ENCODE measurements at regions not wholly inside any gene's neighbourhood (a gene's known extent, or its start where the extent isn't known, plus 50 kb on each side); places are given as distances from the start of the nearest gene placed in this dataset.

DNA sequence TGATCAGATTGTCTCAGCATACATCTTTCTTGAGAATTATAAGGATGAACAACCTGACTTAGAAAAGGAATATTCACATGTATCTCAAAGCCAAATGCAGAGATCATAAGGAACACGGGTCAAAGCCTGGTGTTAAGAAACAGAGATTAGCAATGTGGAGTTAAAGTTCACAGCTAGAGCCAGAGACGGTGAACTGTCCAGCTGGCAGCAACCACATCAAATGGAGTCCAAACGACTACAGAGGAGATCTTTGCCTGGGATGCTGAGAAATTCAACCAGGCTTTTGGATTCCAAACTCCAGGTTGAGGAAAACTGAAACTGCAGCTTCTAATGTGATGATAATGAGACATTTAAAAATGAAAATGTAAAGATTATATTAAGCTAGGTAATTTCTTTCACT lies 939.9 kb upstream of the NXPH2 start:
- Histone ChIP-seq H3K27ac (no peak overlapping the region), H3K4me3 (no peak overlapping the region), H3K36me3 (ENCODE audit: insufficient read depth in 1 of 2, low read depth in 1 of 2) (no peaks in the 10 kb centered on the region), H3K4me1 (no peaks in the 10 kb centered on the region), H3K27me3 (ENCODE audit: insufficient read depth in 3 of 3, low read length in 2 of 3) (no peaks in the 10 kb centered on the region), H3K9me3 (no peaks in the 10 kb centered on the region)
- DNase-seq (no peak), ATAC-seq (no peak)
- TF ChIP-seq, protein P1, sequence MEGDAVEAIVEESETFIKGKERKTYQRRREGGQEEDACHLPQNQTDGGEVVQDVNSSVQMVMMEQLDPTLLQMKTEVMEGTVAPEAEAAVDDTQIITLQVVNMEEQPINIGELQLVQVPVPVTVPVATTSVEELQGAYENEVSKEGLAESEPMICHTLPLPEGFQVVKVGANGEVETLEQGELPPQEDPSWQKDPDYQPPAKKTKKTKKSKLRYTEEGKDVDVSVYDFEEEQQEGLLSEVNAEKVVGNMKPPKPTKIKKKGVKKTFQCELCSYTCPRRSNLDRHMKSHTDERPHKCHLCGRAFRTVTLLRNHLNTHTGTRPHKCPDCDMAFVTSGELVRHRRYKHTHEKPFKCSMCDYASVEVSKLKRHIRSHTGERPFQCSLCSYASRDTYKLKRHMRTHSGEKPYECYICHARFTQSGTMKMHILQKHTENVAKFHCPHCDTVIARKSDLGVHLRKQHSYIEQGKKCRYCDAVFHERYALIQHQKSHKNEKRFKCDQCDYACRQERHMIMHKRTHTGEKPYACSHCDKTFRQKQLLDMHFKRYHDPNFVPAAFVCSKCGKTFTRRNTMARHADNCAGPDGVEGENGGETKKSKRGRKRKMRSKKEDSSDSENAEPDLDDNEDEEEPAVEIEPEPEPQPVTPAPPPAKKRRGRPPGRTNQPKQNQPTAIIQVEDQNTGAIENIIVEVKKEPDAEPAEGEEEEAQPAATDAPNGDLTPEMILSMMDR (IDR thresholded peaks at IDR 0.05) = no peak
- intact Hi-C loops (cut with DNase I) = no loop called here
- 11 to 21% (median 14%) methylated on average over 3 of the region's 3 CpGs for WGBS, 3 donors

DNA sequence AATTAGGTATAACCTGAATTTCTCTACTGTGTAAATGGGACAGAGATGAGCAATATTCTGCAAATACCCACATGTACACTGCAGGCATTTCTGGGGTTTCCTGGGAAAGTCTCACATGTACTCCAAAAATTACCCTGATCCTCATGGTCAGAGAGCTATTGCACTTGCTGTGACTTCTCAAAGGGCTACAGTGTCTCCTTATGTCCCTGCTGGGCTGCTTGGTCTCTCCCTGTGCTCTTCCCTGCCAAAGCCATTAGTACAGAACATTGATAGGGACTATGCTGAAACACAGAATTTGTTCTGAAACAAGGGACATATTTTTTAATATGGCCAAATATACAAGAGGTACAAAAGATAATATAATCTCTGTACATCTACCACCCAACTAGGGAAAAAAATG lies 924.4 kb upstream of the NXPH2 start:
- Histone ChIP-seq H3K9me3 (no peaks in the 10 kb centered on the region), H3K4me1 (no peaks in the 10 kb centered on the region), H3K4me3 (no peak overlapping the region), H3K27ac (no peak overlapping the region), H3K36me3 (ENCODE audit: insufficient read depth in 1 of 2, low read depth in 1 of 2) (no peaks in the 10 kb centered on the region), H3K27me3 (ENCODE audit: insufficient read depth in 3 of 3, low read length in 2 of 3) (no peaks in the 10 kb centered on the region)
- no peak for DNase-seq
- TF ChIP-seq, protein P1 (IDR thresholded peaks at IDR 0.05) = no peak
- intact Hi-C loops (cut with DNase I) = no loop called here
- no peak for ATAC-seq

DNA sequence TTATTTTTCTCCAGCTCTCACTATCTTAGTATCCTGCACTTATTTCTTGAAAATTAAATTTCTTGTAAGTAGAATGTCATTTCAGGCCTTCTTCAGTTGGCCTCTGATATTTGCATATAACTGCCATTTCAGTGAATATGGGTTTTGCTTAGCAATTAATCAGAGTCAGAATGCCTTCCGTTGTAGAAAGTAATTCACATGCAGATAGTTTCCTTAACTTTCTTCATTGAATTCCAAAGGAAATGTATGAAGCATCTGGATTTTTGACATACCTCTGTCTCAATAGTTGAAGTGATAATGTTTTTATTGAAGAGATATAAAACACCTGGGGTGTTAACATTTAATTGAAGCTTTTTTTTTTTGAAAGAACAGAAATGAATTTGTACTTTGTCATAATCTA lies 914.1 kb upstream of the NXPH2 start:
- ATAC-seq = no peak
- H3K27me3 ChIP-seq (ENCODE audit: insufficient read depth in 3 of 3, low read length in 2 of 3) = no peaks in the 10 kb centered on the region
- no peak overlapping the region for H3K4me3 ChIP-seq
- WGBS, 3 donors = 37 to 52% (median 43%) methylated on average over 1 of the region's 1 CpG
- TF ChIP-seq, protein P1 (IDR thresholded peaks at IDR 0.05) = no peak
- DNase-seq = no peak
- no peaks in the 10 kb centered on the region for H3K36me3 ChIP-seq (ENCODE audit: insufficient read depth in 1 of 2, low read depth in 1 of 2)
- H3K4me1 ChIP-seq = no peaks in the 10 kb centered on the region
- intact Hi-C loops (cut with DNase I) = no loop called here
- H3K27ac ChIP-seq = no peak overlapping the region
- H3K9me3 ChIP-seq = no peaks in the 10 kb centered on the region

DNA sequence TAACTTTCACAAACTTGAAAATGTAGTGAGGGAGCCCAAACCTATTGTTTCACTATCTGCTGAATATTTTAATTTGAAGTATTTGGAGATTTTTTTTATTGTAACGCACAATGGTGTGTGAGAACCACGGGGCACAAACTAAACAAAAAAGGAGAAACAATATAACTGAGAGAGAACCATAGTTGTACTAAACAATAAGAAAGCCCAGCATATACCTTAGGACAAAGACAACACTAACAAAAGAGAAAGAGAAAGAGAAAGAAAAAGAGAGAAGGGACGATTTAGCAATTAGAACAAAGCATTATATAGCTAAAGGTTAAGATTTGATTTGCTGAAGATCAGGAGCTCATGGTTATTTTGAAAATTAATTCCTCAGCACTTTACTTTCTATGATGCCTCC lies 906.0 kb upstream of the NXPH2 start:
- TF ChIP-seq, protein P1 (IDR thresholded peaks at IDR 0.05) = no peak
- 75 to 86% (median 80%) methylated on average over 3 of the region's 3 CpGs for WGBS, 3 donors

DNA sequence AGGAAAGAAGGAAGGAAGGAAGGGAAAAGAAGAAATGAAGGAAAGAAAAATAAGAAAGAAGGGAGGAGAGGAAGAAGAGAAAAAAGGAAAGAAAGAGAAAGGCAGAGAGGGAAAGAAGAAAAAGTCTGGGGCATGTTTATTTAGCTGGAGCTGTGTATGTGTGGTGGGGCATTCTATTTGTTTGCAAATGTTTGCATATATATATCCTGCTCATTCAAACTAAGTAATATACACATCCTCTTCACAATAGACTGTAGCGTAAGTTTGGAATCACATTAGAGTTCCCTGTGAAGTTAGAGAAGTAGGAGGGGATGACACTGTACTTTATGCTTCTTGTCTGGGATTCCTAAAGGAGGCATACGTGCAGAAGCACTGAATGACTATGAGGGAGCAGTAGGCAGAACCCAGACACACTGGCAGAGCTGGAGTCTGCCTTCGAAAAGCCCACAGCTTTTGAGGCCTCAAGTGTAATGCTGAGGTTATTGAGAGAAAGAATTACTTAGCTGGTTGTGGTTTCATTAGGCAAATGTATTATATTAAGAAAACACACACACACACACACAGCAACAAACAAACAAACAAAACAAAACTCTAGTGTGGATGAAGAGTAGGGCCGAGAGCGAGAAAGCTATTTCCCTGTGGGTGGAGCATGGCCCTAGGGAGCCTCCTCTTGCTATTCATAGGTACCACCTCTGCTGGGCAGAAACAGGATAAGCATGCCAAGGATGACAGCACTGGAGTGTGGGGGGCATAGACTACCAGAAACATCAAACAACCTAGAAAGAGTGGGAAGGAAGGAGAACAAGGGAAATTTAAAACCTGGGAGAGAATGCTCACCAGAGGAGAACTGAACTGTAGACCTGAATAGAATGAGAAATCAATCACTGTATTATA lies 905.1 kb upstream of the NXPH2 start:
- DNase-seq (no peak), ATAC-seq (no peak)
- 67 to 77% (median 75%) methylated on average over 5 of the region's 5 CpGs for WGBS, 3 donors
- no peaks in the 10 kb centered on the region for H3K27me3 ChIP-seq (ENCODE audit: insufficient read depth in 3 of 3, low read length in 2 of 3)
- H3K36me3 ChIP-seq (ENCODE audit: insufficient read depth in 1 of 2, low read depth in 1 of 2) = no peaks in the 10 kb centered on the region
- TF ChIP-seq, protein P1 (IDR thresholded peaks at IDR 0.05) = no peak
- no peaks in the 10 kb centered on the region for H3K4me1 ChIP-seq
- no peak overlapping the region for H3K27ac ChIP-seq
- H3K9me3 ChIP-seq = no peaks in the 10 kb centered on the region
- H3K4me3 ChIP-seq = no peak overlapping the region
- intact Hi-C loops (cut with DNase I) = no loop called here

More for the DNA sequence above, 906.0 kb upstream of the NXPH2 start:
- no peak overlapping the region for H3K27ac ChIP-seq
- no peak for DNase-seq
- no peaks in the 10 kb centered on the region for H3K36me3 ChIP-seq (ENCODE audit: insufficient read depth in 1 of 2, low read depth in 1 of 2)
- ATAC-seq = no peak
- H3K4me3 ChIP-seq = no peak overlapping the region
- intact Hi-C loops (cut with DNase I) = no loop called here
- H3K4me1 ChIP-seq = no peaks in the 10 kb centered on the region
- H3K27me3 ChIP-seq (ENCODE audit: insufficient read depth in 3 of 3, low read length in 2 of 3) = no peaks in the 10 kb centered on the region
- H3K9me3 ChIP-seq = no peaks in the 10 kb centered on the region

Data from psoas muscle (tissue), 7 donors.